Amygdala (tissue), 56 donors: ENCODE measurements at regions not wholly inside any gene's neighbourhood (a gene's known extent, or its start where the extent isn't known, plus 50 kb on each side); places are given as distances from the start of the nearest gene placed in this dataset.

Experiments used
- DNase-seq, 56 donors: peaks; one replicate each; lab custom pipeline; 2025; lab: John Stamatoyannopoulos, UW

GRCh38 chr1:22218618-22219250 is 75.8 kb upstream of the WNT4 start:
- no peak for DNase-seq

GRCh38 chr1:22221233-22221780 is 78.4 kb upstream of the WNT4 start:
- no peak for DNase-seq

- no peak for DNase-seq
Observed at GRCh38 chr1:22222723-22223122, 79.8 kb upstream of the WNT4 start.

GRCh38 chr1:22223176-22223575 is 80.3 kb upstream of the WNT4 start:
- no peak for DNase-seq

GRCh38 chr1:22224091-22224490 is 81.2 kb upstream of the WNT4 start:
- DNase-seq, result no peak

- DNase-seq, result no peak
Observed at GRCh38 chr1:22224631-22225030, 81.7 kb upstream of the WNT4 start.

GRCh38 chr1:22225858-22226589 is 83.1 kb upstream of the WNT4 start:
- DNase-seq, result no peak

GRCh38 chr1:22228074-22228473 is 85.2 kb upstream of the WNT4 start:
- DNase-seq, result no peak

GRCh38 chr1:22228505-22228911 is 85.6 kb upstream of the WNT4 start:
- DNase-seq, result no peak

- DNase-seq, result no peak
Observed at GRCh38 chr1:22229379-22229778, 86.5 kb upstream of the WNT4 start.

GRCh38 chr1:22231068-22231593 is 88.2 kb upstream of the WNT4 start:
- no peak for DNase-seq

- no peak for DNase-seq
Observed at GRCh38 chr1:22231995-22232690, 89.2 kb upstream of the WNT4 start.

GRCh38 chr1:22233222-22233621 is 90.3 kb upstream of the WNT4 start:
- no peak for DNase-seq

GRCh38 chr1:22234476-22235030 is 91.7 kb upstream of the WNT4 start:
- no peak for DNase-seq

- no peak for DNase-seq
Observed at GRCh38 chr1:22236166-22236565, 93.3 kb upstream of the WNT4 start.

GRCh38 chr1:22236900-22237299 is 94.0 kb upstream of the WNT4 start:
- DNase-seq, result no peak

- DNase-seq, result no peak
Observed at GRCh38 chr1:22237433-22238093, 94.7 kb upstream of the WNT4 start.

- no peak for DNase-seq
Observed at GRCh38 chr1:22238356-22239224, 95.7 kb upstream of the WNT4 start.

- DNase-seq, result no peak
Observed at GRCh38 chr1:22239378-22239777, 96.5 kb upstream of the WNT4 start.
